HepG2 (cell line): ENCODE measurements at regions not wholly inside any gene's neighbourhood (a gene's known extent, or its start where the extent isn't known, plus 50 kb on each side); places are given as distances from the start of the nearest gene placed in this dataset.
A peak's percentile ranks its signal among the peaks of the same experiment; 100 is the strongest.
"Not testable (repeated sequence)": the region's sequence is repeated elsewhere in the genome, so short reads cannot be mapped to it uniquely, and the experiment has no call there.

Experiments used
- FOSL2 ChIP-seq: sonication (generic); formaldehyde crosslinking; IDR thresholded peaks from 2 replicates; pipeline ENCODE4 v1.4.0; 2020; ENCODE audit warnings: missing genetic modification reagents
- ISL2 ChIP-seq: sonication (generic); formaldehyde crosslinking; IDR thresholded peaks from 2 replicates; pipeline ENCODE4 v1.5.0; 2020; ENCODE audit warnings: missing genetic modification reagents
- KDM6A ChIP-seq: IDR thresholded peaks from 2 replicates; pipeline ENCODE4 v1.6.1; 2016; ENCODE audit warnings: low read depth
- NFAT5 ChIP-seq: sonication (generic); formaldehyde crosslinking; IDR thresholded peaks from 2 replicates; pipeline ENCODE4 v1.4.0; 2020; ENCODE audit warnings: missing genetic modification reagents
- POLR2G ChIP-seq: fragments of 200-400 bp; formaldehyde crosslinking; IDR thresholded peaks from 2 replicates; pipeline ENCODE4 v1.6.1; 2018; ENCODE audit warnings: mild to moderate bottlenecking, low read depth, low read length, moderate library complexity
- RARA ChIP-seq: IDR thresholded peaks from 2 replicates; pipeline ENCODE4 v1.6.1; 2016; ENCODE audit warnings: missing genetic modification reagents, missing compliant biosample characterization
- SIX1 ChIP-seq: sonication (generic); formaldehyde crosslinking; IDR thresholded peaks from 2 replicates; pipeline ENCODE4 v1.4.0; 2020; ENCODE audit warnings: missing genetic modification reagents, borderline replicate concordance
- SOX13 ChIP-seq, 3 experiments: fragments of 450-650 bp in 1 of 3; sonication (generic) in 1 of 3; formaldehyde crosslinking in 1 of 3; IDR thresholded peaks in 2 of 3; conservative IDR thresholded peaks in 1 of 3; 2 replicates each; pipeline versions ENCODE4 v1.5.0 to v1.6.1; 2016 to 2020; ENCODE audit warnings: antibody characterized with exemption in 1 of 3, mild to moderate bottlenecking in 1 of 3, missing compliant biosample characterization in 1 of 3, missing genetic modification reagents in 1 of 3, moderate library complexity in 1 of 3
- THAP11 ChIP-seq: IDR thresholded peaks from 2 replicates; pipeline ENCODE4 v1.6.1; 2016; ENCODE audit warnings: missing biosample characterization, missing genetic modification reagents
- YEATS4 ChIP-seq: sonication (generic); formaldehyde crosslinking; IDR thresholded peaks from 2 replicates; pipeline ENCODE4 v1.4.0; 2020; ENCODE audit warnings: missing genetic modification reagents, borderline replicate concordance
- ZBTB33 ChIP-seq: sonication (generic); formaldehyde crosslinking; IDR thresholded peaks from 2 replicates; pipeline ENCODE4 v1.4.0; 2020; ENCODE audit warnings: missing genetic modification reagents
- TF ChIP-seq, protein P1 (sequence below): IDR thresholded peaks from 2 replicates; pipeline ENCODE4 v1.6.1; 2018; ENCODE audit warnings: missing genetic modification reagents, mild to moderate bottlenecking, missing compliant biosample characterization
- TF ChIP-seq, protein P2 (sequence below): IDR thresholded peaks from 2 replicates; pipeline ENCODE4 v1.4.0; 2020; ENCODE audit warnings: mild to moderate bottlenecking, missing genetic modification reagents

- TF ChIP-seq, protein P1, sequence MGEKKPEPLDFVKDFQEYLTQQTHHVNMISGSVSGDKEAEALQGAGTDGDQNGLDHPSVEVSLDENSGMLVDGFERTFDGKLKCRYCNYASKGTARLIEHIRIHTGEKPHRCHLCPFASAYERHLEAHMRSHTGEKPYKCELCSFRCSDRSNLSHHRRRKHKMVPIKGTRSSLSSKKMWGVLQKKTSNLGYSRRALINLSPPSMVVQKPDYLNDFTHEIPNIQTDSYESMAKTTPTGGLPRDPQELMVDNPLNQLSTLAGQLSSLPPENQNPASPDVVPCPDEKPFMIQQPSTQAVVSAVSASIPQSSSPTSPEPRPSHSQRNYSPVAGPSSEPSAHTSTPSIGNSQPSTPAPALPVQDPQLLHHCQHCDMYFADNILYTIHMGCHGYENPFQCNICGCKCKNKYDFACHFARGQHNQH = peak; percentile 13; the same call in 1 of the 2 replicates
- TF ChIP-seq, protein P2, sequence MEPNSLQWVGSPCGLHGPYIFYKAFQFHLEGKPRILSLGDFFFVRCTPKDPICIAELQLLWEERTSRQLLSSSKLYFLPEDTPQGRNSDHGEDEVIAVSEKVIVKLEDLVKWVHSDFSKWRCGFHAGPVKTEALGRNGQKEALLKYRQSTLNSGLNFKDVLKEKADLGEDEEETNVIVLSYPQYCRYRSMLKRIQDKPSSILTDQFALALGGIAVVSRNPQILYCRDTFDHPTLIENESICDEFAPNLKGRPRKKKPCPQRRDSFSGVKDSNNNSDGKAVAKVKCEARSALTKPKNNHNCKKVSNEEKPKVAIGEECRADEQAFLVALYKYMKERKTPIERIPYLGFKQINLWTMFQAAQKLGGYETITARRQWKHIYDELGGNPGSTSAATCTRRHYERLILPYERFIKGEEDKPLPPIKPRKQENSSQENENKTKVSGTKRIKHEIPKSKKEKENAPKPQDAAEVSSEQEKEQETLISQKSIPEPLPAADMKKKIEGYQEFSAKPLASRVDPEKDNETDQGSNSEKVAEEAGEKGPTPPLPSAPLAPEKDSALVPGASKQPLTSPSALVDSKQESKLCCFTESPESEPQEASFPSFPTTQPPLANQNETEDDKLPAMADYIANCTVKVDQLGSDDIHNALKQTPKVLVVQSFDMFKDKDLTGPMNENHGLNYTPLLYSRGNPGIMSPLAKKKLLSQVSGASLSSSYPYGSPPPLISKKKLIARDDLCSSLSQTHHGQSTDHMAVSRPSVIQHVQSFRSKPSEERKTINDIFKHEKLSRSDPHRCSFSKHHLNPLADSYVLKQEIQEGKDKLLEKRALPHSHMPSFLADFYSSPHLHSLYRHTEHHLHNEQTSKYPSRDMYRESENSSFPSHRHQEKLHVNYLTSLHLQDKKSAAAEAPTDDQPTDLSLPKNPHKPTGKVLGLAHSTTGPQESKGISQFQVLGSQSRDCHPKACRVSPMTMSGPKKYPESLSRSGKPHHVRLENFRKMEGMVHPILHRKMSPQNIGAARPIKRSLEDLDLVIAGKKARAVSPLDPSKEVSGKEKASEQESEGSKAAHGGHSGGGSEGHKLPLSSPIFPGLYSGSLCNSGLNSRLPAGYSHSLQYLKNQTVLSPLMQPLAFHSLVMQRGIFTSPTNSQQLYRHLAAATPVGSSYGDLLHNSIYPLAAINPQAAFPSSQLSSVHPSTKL (CRISPR knock-in tag) = peak; percentile 29; the same call in 1 of the 2 replicates
- TF ChIP-seq NFAT5 (CRISPR knock-in tag) = 0 out of 2 replicates have a peak, but pooled peaks have one; percentile 1
- peak; percentile 65; the same call in 1 of the 2 replicates for TF ChIP-seq POLR2G
- peak; percentile 65; the same call in 1 of the 2 replicates for TF ChIP-seq RARA
- TF ChIP-seq THAP11 (CRISPR knock-in tag) = 0 out of 2 replicates have a peak, but pooled peaks have one; percentile 15
- TF ChIP-seq SOX13 (IDR thresholded peaks at IDR 0.05) = not testable (repeated sequence)
- TF ChIP-seq SOX13 (CRISPR knock-in tag; conservative IDR thresholded peaks at IDR 0.05 in 1 of 2, IDR thresholded peaks at IDR 0.05 in 1 of 2) = 0 out of 4 replicates have a peak, but pooled peaks of 1 of the 2 experiments have one; percentile 32
- 0 out of 2 replicates have a peak, but pooled peaks have one; percentile 6 for TF ChIP-seq YEATS4 (CRISPR knock-in tag)
- TF ChIP-seq KDM6A = peak; percentile 54
- TF ChIP-seq SIX1 (CRISPR knock-in tag) = peak; percentile 9; the same call in 1 of the 2 replicates
- peak; percentile 50; the same call in 1 of the 2 replicates for TF ChIP-seq ZBTB33 (CRISPR knock-in tag)
- TF ChIP-seq FOSL2 (CRISPR knock-in tag) = peak; percentile 47
- 0 out of 2 replicates have a peak, but pooled peaks have one; percentile 3 for TF ChIP-seq ISL2 (CRISPR knock-in tag)
Measured at GRCh38 chr16:88233621-88234420, 148.9 kb upstream of the ZNF469 start (continued).
